HG03196 (cell line): ENCODE measurements at regions not wholly inside any gene's neighbourhood (a gene's known extent, or its start where the extent isn't known, plus 50 kb on each side); places are given as distances from the start of the nearest gene placed in this dataset.
"Not testable (repeated sequence)": the region's sequence is repeated elsewhere in the genome, so short reads cannot be mapped to it uniquely, and the experiment has no call there.

Source experiments
- ATAC-seq: cut with Tn5 transposase; IDR thresholded peaks from one replicate; pipeline ENCODE4 v1.9.1; 2021; ENCODE audit not compliant: unreplicated experiment

- ATAC-seq, result no peak
These were observed 662.6 kb upstream of the FAM98A start for GRCh38 chr2:34261701-34262100.

GRCh38 chr2:34254272-34254878, 655.3 kb upstream of the FAM98A start:
- ATAC-seq, result no peak

GRCh38 chr2:34252111-34252510, 653.0 kb upstream of the FAM98A start:
- ATAC-seq, result no peak

- no peak for ATAC-seq
These were observed 652.5 kb upstream of the FAM98A start for GRCh38 chr2:34251578-34251977.

GRCh38 chr2:34244195-34244594, 645.1 kb upstream of the FAM98A start:
- ATAC-seq, result no peak

GRCh38 chr2:34242763-34243123, 643.6 kb upstream of the FAM98A start:
- ATAC-seq, result no peak

GRCh38 chr2:34241905-34242762, 643.0 kb upstream of the FAM98A start:
- ATAC-seq, result no peak

GRCh38 chr2:34239511-34239910, 640.4 kb upstream of the FAM98A start:
- no peak for ATAC-seq

GRCh38 chr2:34234823-34235222, 635.7 kb upstream of the FAM98A start:
- no peak for ATAC-seq

GRCh38 chr2:34229998-34230397, 630.9 kb upstream of the FAM98A start:
- no peak for ATAC-seq

- ATAC-seq, result no peak
These were observed 616.1 kb upstream of the FAM98A start for GRCh38 chr2:34215174-34215573.

- ATAC-seq, result not testable (repeated sequence)
These were observed 611.3 kb upstream of the FAM98A start for GRCh38 chr2:34210382-34210781.

GRCh38 chr2:34204560-34204959, 605.5 kb upstream of the FAM98A start:
- no peak for ATAC-seq

- no peak for ATAC-seq
These were observed 602.0 kb upstream of the FAM98A start for GRCh38 chr2:34201099-34201498.

- ATAC-seq, result no peak
These were observed 600.9 kb upstream of the FAM98A start for GRCh38 chr2:34199971-34200370.

GRCh38 chr2:34193164-34193563, 594.1 kb upstream of the FAM98A start:
- no peak for ATAC-seq

GRCh38 chr2:34188464-34189303, 589.6 kb upstream of the FAM98A start:
- ATAC-seq, result no peak

- ATAC-seq, result no peak
These were observed 580.4 kb upstream of the FAM98A start for GRCh38 chr2:34179511-34179910.

- ATAC-seq, result no peak
These were observed 579.4 kb upstream of the FAM98A start for GRCh38 chr2:34178482-34178881.

- no peak for ATAC-seq
These were observed 577.6 kb upstream of the FAM98A start for GRCh38 chr2:34176693-34177092.

- no peak for ATAC-seq
These were observed 575.4 kb upstream of the FAM98A start for GRCh38 chr2:34174506-34174905.

GRCh38 chr2:34162231-34162630, 563.1 kb upstream of the FAM98A start:
- no peak for ATAC-seq
